NCI-H128 (cell line): ENCODE measurements at regions not wholly inside any gene's neighbourhood (a gene's known extent, or its start where the extent isn't known, plus 50 kb on each side); places are given as distances from the start of the nearest gene placed in this dataset.
"Not testable (repeated sequence)": the region's sequence is repeated elsewhere in the genome, so short reads cannot be mapped to it uniquely, and the experiment has no call there.

Experiments used
- DNase-seq: peaks from one replicate; lab custom pipeline; 2025; ENCODE audit not compliant: unreplicated experiment; lab: John Stamatoyannopoulos, UW

- no peak for DNase-seq
These were observed 223.7 kb upstream of the SULF2 start for GRCh38 chr20:48008850-48009515.

- no peak for DNase-seq
These were observed 222.1 kb upstream of the SULF2 start for GRCh38 chr20:48007351-48007750.

GRCh38 chr20:48006036-48006833 is 221.0 kb upstream of the SULF2 start:
- DNase-seq: no peak

DNA sequence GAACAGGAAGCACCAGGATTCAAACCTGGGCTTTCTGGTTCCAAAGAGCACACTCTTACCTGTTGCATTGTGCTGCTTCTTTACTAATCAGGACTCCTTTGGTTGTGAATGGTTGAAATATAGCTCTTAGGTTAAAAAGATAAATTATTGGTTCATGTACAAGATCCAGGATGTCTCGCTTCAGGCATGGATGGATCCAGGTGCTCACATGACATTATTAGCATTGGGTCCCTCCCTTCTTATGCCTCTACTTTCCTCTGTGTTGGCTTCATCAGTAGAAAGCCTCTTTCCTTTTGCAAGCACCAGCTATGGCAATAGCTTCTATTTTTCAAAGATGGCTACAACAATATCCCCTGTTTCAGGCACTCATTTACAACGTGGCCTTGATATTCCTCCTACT is 217.7 kb upstream of the SULF2 start:
- no peak for DNase-seq

GRCh38 chr20:48002517-48002970 is 217.3 kb upstream of the SULF2 start:
- no peak for DNase-seq

DNA sequence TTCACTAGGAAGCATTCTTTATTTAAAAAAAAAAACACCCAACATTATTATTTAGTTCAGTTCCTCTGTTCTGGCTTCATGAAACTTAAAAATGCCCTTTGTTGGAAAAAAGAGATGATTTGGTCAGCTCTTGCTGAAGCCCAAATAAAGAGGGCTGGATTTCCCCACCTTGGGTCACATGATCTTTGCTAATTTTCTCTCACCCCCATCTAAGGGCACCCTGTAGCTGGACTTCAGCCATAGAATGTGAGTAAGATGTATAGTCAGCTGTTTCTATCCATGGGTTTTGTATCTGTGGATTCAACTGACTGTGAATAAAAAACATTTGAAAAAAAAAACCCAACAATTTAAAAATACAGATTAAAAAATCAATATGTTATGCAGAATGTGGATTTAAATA is 213.9 kb upstream of the SULF2 start:
- no peak for DNase-seq

DNA sequence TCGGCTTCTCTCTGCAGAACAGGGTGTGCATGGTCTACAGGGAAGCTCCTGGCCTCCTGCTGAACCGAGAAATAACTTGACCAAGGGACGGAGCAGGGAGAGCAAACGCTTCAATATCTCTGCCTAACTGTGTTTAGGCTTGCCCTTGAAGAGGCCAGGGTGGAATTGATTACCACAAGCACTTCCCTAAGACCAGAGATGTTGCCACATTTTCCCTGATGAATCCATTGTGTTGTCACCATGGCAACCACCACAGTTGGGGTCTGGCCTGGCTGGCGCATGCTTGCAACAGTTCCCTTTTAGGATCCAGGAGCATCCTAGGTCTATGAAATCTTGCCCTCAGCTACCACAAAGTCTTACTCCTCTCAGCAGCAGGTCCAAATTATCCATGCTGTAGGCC is 213.5 kb upstream of the SULF2 start:
- no peak for DNase-seq

GRCh38 chr20:47995661-47996060 is 210.4 kb upstream of the SULF2 start:
- DNase-seq: no peak

DNA sequence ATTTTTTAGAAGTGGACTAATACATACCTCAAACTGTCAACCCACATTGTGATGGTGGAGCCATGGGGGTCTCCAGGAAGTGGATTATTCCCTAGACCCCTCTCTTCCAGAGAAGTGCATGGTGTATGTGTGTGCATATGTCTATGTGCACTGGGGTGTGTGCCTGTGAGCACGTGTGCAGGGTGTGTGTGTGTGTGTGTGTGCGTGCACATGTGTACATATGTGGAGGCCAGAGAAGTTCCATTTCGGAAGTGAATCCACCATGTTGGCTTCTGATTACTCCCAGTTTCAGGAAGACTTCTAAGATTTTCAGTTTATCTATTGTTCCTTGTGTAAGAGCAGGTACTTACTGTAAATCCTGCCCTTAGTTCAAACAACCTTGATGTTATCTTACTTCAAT is 208.5 kb upstream of the SULF2 start:
- no peak for DNase-seq

- no peak for DNase-seq
These were observed 207.9 kb upstream of the SULF2 start for GRCh38 chr20:47993035-47993755.

DNA sequence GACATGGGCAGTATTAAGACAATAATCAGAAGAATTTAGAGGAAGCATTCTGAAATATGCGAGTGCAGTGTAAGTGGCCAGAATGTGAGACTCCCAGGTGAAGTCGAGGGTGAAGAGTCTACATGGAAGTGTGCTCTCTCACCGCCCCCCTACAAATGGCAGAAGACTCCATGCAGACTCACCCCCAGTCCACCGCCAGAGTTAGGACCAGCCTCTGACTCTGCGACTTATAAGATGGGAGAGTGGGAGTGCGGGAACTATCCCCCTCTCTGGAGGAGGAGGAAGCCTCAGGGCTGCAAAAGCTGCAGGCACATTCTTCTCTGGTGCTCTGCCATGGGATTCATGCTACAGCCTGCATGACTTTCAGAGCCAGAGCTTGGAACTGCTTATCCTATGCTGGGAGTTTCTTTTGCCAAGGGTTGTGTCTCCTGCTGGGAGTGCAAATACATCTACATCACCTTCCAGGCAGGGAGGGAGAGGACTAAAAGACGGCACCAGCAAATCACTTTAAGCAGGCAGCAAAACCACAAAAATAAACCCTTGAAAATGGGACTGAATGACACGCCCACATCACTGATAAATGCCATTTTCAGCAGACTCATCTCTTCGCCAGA is 206.7 kb upstream of the SULF2 start:
- DNase-seq: peak; percentile 31

- DNase-seq: no peak
These were observed 205.3 kb upstream of the SULF2 start for GRCh38 chr20:47990507-47991150.

GRCh38 chr20:47989957-47990356 is 204.7 kb upstream of the SULF2 start:
- DNase-seq: no peak

- no peak for DNase-seq
These were observed 203.4 kb upstream of the SULF2 start for GRCh38 chr20:47988676-47989075.

- DNase-seq: no peak
These were observed 200.0 kb upstream of the SULF2 start for GRCh38 chr20:47985092-47985850.

GRCh38 chr20:47984437-47984836 is 199.2 kb upstream of the SULF2 start:
- no peak for DNase-seq

- not testable (repeated sequence) for DNase-seq
These were observed 198.4 kb upstream of the SULF2 start for GRCh38 chr20:47983642-47984041.

GRCh38 chr20:47982574-47983360 is 197.5 kb upstream of the SULF2 start:
- no peak for DNase-seq

- no peak for DNase-seq
These were observed 195.9 kb upstream of the SULF2 start for GRCh38 chr20:47981222-47981621.
